ENCODE measurements at regions not wholly inside any gene's neighbourhood (a gene's known extent, or its start where the extent isn't known, plus 50 kb on each side); places are given as distances from the start of the nearest gene placed in this dataset.
A peak's percentile ranks its signal among the peaks of the same experiment; 100 is the strongest.
"Not testable (repeated sequence)": the region's sequence is repeated elsewhere in the genome, so short reads cannot be mapped to it uniquely, and the experiment has no call there.

DNA sequence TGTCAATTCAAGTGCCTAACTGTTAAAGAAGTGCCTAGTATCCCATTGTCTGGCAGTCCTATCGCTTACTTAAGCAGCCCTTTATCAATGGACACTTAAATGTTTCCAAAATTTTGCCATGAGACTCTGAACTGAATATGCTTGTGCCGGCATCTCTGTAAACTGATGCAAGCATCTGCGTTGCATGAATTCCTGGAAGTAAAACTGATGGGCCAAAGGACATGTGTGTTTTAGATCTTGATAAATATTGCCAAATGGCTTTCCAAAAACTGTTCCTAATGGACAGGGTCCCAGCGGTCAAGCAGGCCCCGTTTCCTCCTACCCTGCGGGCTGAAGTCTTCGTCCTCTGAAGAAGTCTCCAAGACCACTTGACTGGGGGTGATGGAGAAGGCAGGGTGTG is 121.3 kb upstream of the ZNF516 start:
- TF ChIP-seq, protein P1, sequence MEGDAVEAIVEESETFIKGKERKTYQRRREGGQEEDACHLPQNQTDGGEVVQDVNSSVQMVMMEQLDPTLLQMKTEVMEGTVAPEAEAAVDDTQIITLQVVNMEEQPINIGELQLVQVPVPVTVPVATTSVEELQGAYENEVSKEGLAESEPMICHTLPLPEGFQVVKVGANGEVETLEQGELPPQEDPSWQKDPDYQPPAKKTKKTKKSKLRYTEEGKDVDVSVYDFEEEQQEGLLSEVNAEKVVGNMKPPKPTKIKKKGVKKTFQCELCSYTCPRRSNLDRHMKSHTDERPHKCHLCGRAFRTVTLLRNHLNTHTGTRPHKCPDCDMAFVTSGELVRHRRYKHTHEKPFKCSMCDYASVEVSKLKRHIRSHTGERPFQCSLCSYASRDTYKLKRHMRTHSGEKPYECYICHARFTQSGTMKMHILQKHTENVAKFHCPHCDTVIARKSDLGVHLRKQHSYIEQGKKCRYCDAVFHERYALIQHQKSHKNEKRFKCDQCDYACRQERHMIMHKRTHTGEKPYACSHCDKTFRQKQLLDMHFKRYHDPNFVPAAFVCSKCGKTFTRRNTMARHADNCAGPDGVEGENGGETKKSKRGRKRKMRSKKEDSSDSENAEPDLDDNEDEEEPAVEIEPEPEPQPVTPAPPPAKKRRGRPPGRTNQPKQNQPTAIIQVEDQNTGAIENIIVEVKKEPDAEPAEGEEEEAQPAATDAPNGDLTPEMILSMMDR (conservative IDR thresholded peaks at IDR 0.05; ENCODE audit: low read length) = no peak
- no peak for DNase-seq (ENCODE audit: low read depth)
- H3K4me3 ChIP-seq (ENCODE audit: low read length) = no peak overlapping the region

DNA sequence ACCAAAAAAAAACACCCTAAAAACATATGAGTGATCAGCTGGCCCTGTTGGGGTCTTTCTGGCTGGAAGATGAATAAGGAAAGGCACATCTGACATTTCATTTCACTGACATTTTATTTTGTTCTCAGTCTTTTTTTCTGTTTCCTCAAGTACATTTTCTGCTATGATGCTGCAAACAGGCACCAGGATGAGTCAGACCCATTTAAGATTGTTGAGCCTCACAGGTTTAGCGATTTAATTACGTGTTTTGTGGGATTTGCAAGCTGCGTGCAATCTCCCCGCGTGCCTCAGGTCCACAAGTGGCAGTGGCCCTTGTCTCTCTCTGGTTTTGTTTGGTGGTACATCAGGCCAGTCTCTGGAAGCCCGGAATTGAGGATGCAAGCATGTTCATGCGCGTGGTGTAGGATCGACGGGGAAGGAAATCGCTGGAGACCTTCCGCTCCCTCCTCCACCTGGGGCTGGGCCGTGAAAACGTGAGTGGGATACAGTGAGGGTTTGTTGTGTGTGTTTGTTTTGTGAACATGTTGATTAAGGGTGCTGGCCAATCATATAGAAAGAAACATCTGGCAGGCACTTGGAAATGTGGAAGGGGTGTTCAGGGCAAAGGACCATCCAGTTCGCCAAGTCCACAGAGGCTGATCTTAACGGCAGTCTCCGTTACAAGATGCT is 120.2 kb upstream of the ZNF516 start:
- TF ChIP-seq, protein P1 (conservative IDR thresholded peaks at IDR 0.05; ENCODE audit: low read length) = no peak
- DNase-seq (ENCODE audit: low read depth) = no peak
- no peak overlapping the region for H3K4me3 ChIP-seq (ENCODE audit: low read length)

DNA sequence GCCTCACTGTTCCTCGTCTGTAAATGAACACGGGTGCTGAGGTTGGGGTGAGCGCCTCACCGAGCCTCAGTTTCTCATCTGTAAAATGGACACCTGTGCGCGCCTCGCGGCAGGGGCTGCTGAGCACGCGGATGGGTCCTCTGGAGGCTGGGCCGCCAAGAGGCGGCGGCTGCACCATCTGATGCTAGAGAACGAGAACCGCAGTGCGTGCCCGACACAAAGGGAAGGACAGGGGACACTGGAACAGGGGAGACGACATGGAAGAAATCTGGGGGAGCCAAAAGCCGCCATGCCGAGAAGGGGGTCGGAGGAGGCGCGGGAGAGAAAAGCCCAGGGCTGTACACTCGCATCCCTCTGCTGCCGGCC is 118.7 kb upstream of the ZNF516 start:
- TF ChIP-seq, protein P1 (conservative IDR thresholded peaks at IDR 0.05; ENCODE audit: low read length) = no peak
- no peak for DNase-seq (ENCODE audit: low read depth)
- H3K4me3 ChIP-seq (ENCODE audit: low read length) = no peak overlapping the region

DNA sequence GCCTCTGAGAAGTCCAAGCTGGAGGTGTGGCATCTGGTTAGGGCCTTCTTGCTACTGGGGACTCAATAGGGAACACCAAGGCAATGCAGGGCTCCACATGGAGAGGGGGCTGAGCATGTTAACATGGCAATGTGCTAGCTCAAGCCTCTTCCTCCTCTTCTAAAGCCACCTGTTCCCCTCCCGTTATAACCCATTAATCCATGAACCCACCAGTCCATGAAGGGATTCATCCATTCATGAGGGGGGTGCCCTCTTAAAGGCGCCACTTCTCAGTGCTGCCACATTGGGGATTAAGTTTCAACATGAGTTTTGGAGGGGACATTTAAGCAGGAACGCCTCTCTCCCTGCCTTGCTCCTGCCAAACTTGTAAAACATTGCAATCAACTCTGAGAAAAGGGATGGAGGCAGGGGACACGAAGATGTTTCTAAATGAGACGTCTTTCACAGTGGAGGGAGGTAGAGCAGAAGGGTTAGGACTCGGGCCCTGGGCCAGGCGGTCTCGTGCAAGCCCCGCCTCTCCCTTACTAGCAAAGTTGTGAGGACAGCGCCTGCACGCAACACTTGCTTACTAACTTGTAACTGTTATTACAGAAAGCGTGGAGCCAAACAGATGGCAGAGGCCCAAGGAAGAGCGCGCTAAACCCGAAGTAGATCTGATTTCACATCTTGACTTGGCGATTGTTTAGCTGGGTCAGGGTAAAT is 118.2 kb upstream of the ZNF516 start:
- no peak for DNase-seq (ENCODE audit: low read depth)
- TF ChIP-seq, protein P1 (conservative IDR thresholded peaks at IDR 0.05; ENCODE audit: low read length) = no peak
- no peak overlapping the region for H3K4me3 ChIP-seq (ENCODE audit: low read length)

DNA sequence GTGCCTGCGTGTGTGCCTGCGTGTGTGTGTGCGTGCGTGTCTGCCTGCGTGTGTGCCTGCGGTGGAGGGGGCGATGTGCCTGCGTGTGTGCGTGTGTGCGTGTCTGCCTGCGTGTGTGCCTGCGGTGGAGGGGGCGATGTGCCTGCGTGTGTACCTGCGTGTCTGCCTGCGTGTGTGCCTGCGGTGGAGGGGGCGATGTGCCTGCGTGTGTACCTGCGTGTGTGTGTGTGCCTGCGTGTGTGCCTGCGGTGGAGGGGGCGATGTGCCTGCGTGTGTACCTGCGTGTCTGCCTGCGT is 116.7 kb upstream of the ZNF516 start:
- not testable (repeated sequence) for DNase-seq (ENCODE audit: low read depth); H3K4me3 ChIP-seq (ENCODE audit: low read length)

DNA sequence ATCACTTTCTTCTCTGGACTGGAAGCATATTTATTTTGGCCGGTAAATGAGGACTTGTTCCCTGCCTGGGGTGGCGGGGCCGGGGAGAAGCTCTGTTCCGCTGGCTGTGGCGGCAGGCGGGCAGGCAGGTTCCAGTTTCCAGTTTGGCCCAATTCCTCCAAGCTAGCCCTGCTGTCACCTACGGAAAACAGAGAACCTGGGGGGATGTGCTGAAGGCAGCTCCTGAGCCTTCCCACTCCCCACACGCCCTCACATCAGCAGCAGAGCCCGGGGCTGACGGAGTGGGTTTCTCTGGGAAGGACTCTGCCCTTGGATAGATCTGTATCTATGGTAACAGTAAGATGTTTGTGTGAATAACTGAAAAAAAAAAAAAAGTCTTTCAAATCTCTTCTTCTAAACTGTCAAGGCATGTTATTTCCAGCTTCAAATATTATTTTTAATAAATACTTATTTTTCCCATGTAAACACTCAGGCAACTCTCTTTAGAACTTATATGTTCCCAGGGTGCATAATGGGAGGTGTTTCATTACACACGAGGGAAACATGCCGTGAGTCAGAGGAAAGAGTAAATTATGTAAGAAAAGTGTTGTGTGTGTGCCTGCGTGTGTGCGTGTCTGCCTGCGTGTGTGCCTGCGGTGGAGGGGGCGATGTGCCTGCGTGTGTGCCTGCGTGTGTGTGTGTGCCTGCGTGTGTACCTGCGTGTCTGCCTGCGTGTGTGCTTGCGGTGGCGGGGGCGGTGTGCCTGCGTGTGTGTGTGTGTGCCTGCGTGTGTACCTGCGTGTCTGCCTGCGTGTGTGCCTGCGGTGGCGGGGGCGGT is 116.1 kb upstream of the ZNF516 start:
- DNase-seq (ENCODE audit: low read depth) = peak; percentile 43
- TF ChIP-seq, protein P1 (conservative IDR thresholded peaks at IDR 0.05; ENCODE audit: low read length) = no peak
- no peak overlapping the region for H3K4me3 ChIP-seq (ENCODE audit: low read length)

DNA sequence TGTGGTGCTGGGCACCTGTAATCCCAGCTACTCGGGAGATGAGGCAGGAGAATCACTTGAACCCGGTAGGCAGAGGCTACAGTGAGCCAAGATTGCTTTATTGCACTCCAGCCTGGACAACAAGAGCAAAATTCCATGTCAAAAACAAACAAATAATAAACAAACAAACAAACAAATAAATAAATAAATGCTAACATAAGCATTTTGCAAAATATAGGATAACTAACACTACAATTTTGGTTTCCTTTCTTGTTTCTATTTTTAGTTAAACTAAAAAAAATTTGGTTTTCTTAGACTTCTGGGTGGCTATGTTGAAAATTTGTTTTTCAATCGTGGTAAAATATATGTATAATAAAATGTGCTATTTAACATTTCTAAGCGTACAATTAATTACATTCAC is 115.0 kb upstream of the ZNF516 start:
- no peak overlapping the region for H3K4me3 ChIP-seq (ENCODE audit: low read length)
- TF ChIP-seq, protein P1 (conservative IDR thresholded peaks at IDR 0.05; ENCODE audit: low read length) = no peak
- no peak for DNase-seq (ENCODE audit: low read depth)

Data from AG10803 (cell line).